ENCODE measurements at regions not wholly inside any gene's neighbourhood (a gene's known extent, or its start where the extent isn't known, plus 50 kb on each side); places are given as distances from the start of the nearest gene placed in this dataset.

DNA sequence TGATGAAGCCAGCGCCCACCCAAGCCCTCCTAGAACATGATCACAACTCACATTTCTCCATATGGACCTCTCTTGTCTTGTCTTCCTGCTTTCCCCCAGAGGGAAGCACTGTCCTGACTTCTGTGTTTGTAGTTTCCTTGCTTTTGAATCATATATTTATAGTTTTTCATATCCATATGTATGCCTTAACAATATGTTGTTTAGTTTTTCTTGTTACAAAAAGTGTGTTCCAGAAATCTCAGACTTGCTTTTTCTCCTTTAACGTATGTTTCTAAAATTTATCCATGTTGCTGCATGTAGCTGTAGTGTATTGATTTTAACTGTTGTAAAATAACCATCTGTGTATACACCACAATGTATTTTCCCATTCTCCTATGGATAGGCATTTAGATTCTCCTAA, 182.0 kb upstream of the SMIM23 start:
- H3K4me2 ChIP-seq (ENCODE audit: low read length), result no peak overlapping the region
- H3K9me2 ChIP-seq (ENCODE audit: insufficient read depth, low read length), result no peaks in the 10 kb centered on the region
- no peak overlapping the region for H3K27ac ChIP-seq (ENCODE audit: low read length)
- no peaks in the 10 kb centered on the region for H3K27me3 ChIP-seq (ENCODE audit: insufficient read depth, low read depth, low read length)
- H4K20me1 ChIP-seq (ENCODE audit: insufficient read depth), result no peaks in the 10 kb centered on the region
- no peaks in the 10 kb centered on the region for H3K36me3 ChIP-seq (ENCODE audit: insufficient read depth, low read length)
- H3K9ac ChIP-seq (ENCODE audit: low read length), result no peak overlapping the region
- H3F3A ChIP-seq (ENCODE audit: insufficient read depth, low read length, poor library complexity, severe bottlenecking), result no peaks in the 10 kb centered on the region
- TF ChIP-seq RAD21 (conservative IDR thresholded peaks at IDR 0.05) (no peak), POLR2AphosphoS5 (IDR thresholded peaks at IDR 0.05) (no peak), CTCF (IDR thresholded peaks at IDR 0.05; ENCODE audit: poor library complexity, severe bottlenecking) (no peak), REST (IDR thresholded peaks at IDR 0.05; ENCODE audit: borderline replicate concordance) (no peak), EP300 (conservative IDR thresholded peaks at IDR 0.05; ENCODE audit: poor library complexity, severe bottlenecking) (no peak)
- no peak overlapping the region for H2AFZ ChIP-seq (ENCODE audit: low read depth, low read length)
- no peaks in the 10 kb centered on the region for H3K9me3 ChIP-seq (ENCODE audit: low read length)
- H3K79me2 ChIP-seq (replicated peaks; ENCODE audit: insufficient read depth, low read length), result no peaks in the 10 kb centered on the region
- H3K4me3 ChIP-seq (ENCODE audit: low read length), result no peak overlapping the region

DNA sequence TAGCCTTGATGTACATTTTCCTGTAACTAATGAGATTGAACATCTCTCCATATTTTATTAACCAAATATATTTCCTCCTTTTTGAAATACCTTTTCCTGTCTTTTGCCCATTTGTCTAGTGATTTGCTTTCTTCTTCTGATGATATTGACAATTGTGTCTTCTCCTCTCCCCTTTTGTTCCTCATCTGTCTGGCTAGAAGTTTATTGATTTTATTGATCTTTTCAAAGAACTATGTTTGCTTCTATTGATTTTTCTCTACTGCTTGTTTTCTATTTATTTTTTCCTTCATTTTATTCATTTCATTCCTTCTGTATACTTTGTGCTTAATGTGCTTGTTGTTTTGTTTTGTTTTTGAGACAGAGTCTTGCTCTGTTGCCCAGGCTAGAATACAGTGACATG, 181.4 kb upstream of the SMIM23 start:
- H3K27ac ChIP-seq (ENCODE audit: low read length), result no peak overlapping the region
- no peaks in the 10 kb centered on the region for H3F3A ChIP-seq (ENCODE audit: insufficient read depth, low read length, poor library complexity, severe bottlenecking)
- H4K20me1 ChIP-seq (ENCODE audit: insufficient read depth), result no peaks in the 10 kb centered on the region
- no peaks in the 10 kb centered on the region for H3K79me2 ChIP-seq (replicated peaks; ENCODE audit: insufficient read depth, low read length)
- H3K4me2 ChIP-seq (ENCODE audit: low read length), result no peak overlapping the region
- H3K9ac ChIP-seq (ENCODE audit: low read length), result no peak overlapping the region
- H2AFZ ChIP-seq (ENCODE audit: low read depth, low read length), result no peak overlapping the region
- H3K9me2 ChIP-seq (ENCODE audit: insufficient read depth, low read length), result no peaks in the 10 kb centered on the region
- H3K36me3 ChIP-seq (ENCODE audit: insufficient read depth, low read length), result no peaks in the 10 kb centered on the region
- H3K27me3 ChIP-seq (ENCODE audit: insufficient read depth, low read depth, low read length), result no peaks in the 10 kb centered on the region
- no peak overlapping the region for H3K4me3 ChIP-seq (ENCODE audit: low read length)
- no peak for TF ChIP-seq EZH2 (IDR thresholded peaks at IDR 0.05; ENCODE audit: borderline replicate concordance, insufficient read depth, low read length, poor library complexity, severe bottlenecking)
- TF ChIP-seq POLR2AphosphoS5 (IDR thresholded peaks at IDR 0.05), result no peak
- no peak for TF ChIP-seq REST (IDR thresholded peaks at IDR 0.05; ENCODE audit: borderline replicate concordance)
- TF ChIP-seq MXI1 (conservative IDR thresholded peaks at IDR 0.05; ENCODE audit: poor library complexity, severe bottlenecking), result no peak
- TF ChIP-seq RAD21 (conservative IDR thresholded peaks at IDR 0.05), result no peak
- no peak for TF ChIP-seq CTCF (IDR thresholded peaks at IDR 0.05; ENCODE audit: poor library complexity, severe bottlenecking)
- TF ChIP-seq EP300 (conservative IDR thresholded peaks at IDR 0.05; ENCODE audit: poor library complexity, severe bottlenecking), result no peak
- TF ChIP-seq SMC3 (conservative IDR thresholded peaks at IDR 0.05; ENCODE audit: poor library complexity), result no peak
- no peak for TF ChIP-seq TAF1 (IDR thresholded peaks at IDR 0.05; ENCODE audit: low read depth)
- H3K9me3 ChIP-seq (ENCODE audit: low read length), result no peaks in the 10 kb centered on the region

All from neural cell (in vitro differentiated cells).